HL-60 (cell line): ENCODE measurements at regions not wholly inside any gene's neighbourhood (a gene's known extent, or its start where the extent isn't known, plus 50 kb on each side); places are given as distances from the start of the nearest gene placed in this dataset.

Experiments used
- DNase-seq, 2 experiments: peaks; one replicate each; pipeline ENCODE4 v3.0.0-alpha.2; 2010 to 2020; ENCODE audit warnings: low read depth in 1 of 2, low spot score in 1 of 2
- H3K27ac ChIP-seq: fragments of 250-450 bp; sonication (Bioruptor Pico); replicated peaks from 2 replicates; pipeline ENCODE4 v1.5.1; 2020; ENCODE audit warnings: mild to moderate bottlenecking, moderate library complexity
- H3K27me3 ChIP-seq: fragments of 250-450 bp; sonication (Bioruptor Pico); 2 replicates; pipeline ENCODE4 v1.5.1; 2021; ENCODE audit warnings: mild to moderate bottlenecking, moderate library complexity; ENCODE audit not compliant: insufficient read depth, poor library complexity, severe bottlenecking
- H3K4me3 ChIP-seq: replicated peaks from 2 replicates; pipeline ENCODE4 v1.5.1; 2011; ENCODE audit warnings: mild to moderate bottlenecking, control low read depth, low read length; ENCODE audit not compliant: insufficient read depth
- CTCF ChIP-seq: IDR thresholded peaks from one replicate; pipeline ENCODE4 v1.5.1; 2011; ENCODE audit warnings: low read length, control low read depth, inconsistent platforms; ENCODE audit not compliant: insufficient read depth
- GABPA ChIP-seq: IDR thresholded peaks from 2 replicates; pipeline ENCODE4 v1.6.1; 2012; ENCODE audit warnings: low read depth
- POLR2AphosphoS5 ChIP-seq: IDR thresholded peaks from 2 replicates; pipeline ENCODE4 v1.6.1; 2012; ENCODE audit warnings: low read depth
- REST ChIP-seq: IDR thresholded peaks from 2 replicates; pipeline ENCODE4 v1.6.1; 2012; ENCODE audit warnings: low read depth; ENCODE audit not compliant: insufficient replicate concordance
- SPI1 ChIP-seq: IDR thresholded peaks from 2 replicates; pipeline ENCODE4 v1.6.1; 2012; ENCODE audit warnings: low read depth, mild to moderate bottlenecking, borderline replicate concordance

- no peak for DNase-seq
- Histone ChIP-seq H3K4me3 (no peak overlapping the region), H3K27me3 (no peaks in the 10 kb centered on the region), H3K27ac (no peak overlapping the region)
- no peak for TF ChIP-seq CTCF
- TF ChIP-seq GABPA = no peak
- no peak for TF ChIP-seq POLR2AphosphoS5
- TF ChIP-seq SPI1 = no peak
- no peak for TF ChIP-seq REST
Measured at GRCh38 chr18:79612291-79613108, 67.1 kb upstream of the CTDP1 start.

GRCh38 chr18:79613186-79613931 lies 66.2 kb upstream of the CTDP1 start:
- no peak for DNase-seq
- Histone ChIP-seq H3K27ac (no peak overlapping the region), H3K27me3 (no peaks in the 10 kb centered on the region), H3K4me3 (no peak overlapping the region)
- no peak for TF ChIP-seq CTCF
- TF ChIP-seq REST = no peak
- TF ChIP-seq GABPA = no peak
- TF ChIP-seq POLR2AphosphoS5 = no peak
- no peak for TF ChIP-seq SPI1

GRCh38 chr18:79614211-79614955 lies 65.2 kb upstream of the CTDP1 start:
- no peak overlapping the region for H3K27ac ChIP-seq
- DNase-seq = no peak
- no peaks in the 10 kb centered on the region for H3K27me3 ChIP-seq
- no peak for TF ChIP-seq GABPA
- TF ChIP-seq SPI1 = no peak
- TF ChIP-seq POLR2AphosphoS5 = no peak
- no peak for TF ChIP-seq REST
- no peak for TF ChIP-seq CTCF
- no peak overlapping the region for H3K4me3 ChIP-seq
